Activated T-helper 17 cell treated with anti-CD3 and anti-CD28 coated beads, Interleukin-2, amount 50 U/mL, for 72 hours (primary cell): ENCODE measurements at regions not wholly inside any gene's neighbourhood (a gene's known extent, or its start where the extent isn't known, plus 50 kb on each side); places are given as distances from the start of the nearest gene placed in this dataset.
"Not testable (repeated sequence)": the region's sequence is repeated elsewhere in the genome, so short reads cannot be mapped to it uniquely, and the experiment has no call there.

Experiments
- ATAC-seq: fragments of 150-1000 bp; cut with Tn5 transposase; replicated peaks from 2 replicates; pipeline ENCODE4 v1.10.0; 2021; ENCODE audit warnings: mild to moderate bottlenecking, moderate library complexity
- H3K27ac Mint-ChIP-seq: one replicate; pipeline ENCODE4 v1.8.0; 2022; ENCODE audit warnings: mixed read lengths
- H3K27me3 Mint-ChIP-seq: one replicate; pipeline ENCODE4 v1.8.0; 2022; ENCODE audit warnings: mixed read lengths
- H3K36me3 Mint-ChIP-seq: one replicate; pipeline ENCODE4 v1.8.0; 2022; ENCODE audit warnings: low read depth, mild to moderate bottlenecking, mixed read lengths
- H3K4me1 Mint-ChIP-seq: one replicate; pipeline ENCODE4 v1.8.0; 2022; ENCODE audit warnings: mixed read lengths
- H3K4me3 Mint-ChIP-seq: one replicate; pipeline ENCODE4 v1.8.0; 2022; ENCODE audit warnings: mild to moderate bottlenecking, mixed read lengths
- H3K9me3 Mint-ChIP-seq: one replicate; pipeline ENCODE4 v1.8.0; 2022; ENCODE audit warnings: mixed read lengths

DNA sequence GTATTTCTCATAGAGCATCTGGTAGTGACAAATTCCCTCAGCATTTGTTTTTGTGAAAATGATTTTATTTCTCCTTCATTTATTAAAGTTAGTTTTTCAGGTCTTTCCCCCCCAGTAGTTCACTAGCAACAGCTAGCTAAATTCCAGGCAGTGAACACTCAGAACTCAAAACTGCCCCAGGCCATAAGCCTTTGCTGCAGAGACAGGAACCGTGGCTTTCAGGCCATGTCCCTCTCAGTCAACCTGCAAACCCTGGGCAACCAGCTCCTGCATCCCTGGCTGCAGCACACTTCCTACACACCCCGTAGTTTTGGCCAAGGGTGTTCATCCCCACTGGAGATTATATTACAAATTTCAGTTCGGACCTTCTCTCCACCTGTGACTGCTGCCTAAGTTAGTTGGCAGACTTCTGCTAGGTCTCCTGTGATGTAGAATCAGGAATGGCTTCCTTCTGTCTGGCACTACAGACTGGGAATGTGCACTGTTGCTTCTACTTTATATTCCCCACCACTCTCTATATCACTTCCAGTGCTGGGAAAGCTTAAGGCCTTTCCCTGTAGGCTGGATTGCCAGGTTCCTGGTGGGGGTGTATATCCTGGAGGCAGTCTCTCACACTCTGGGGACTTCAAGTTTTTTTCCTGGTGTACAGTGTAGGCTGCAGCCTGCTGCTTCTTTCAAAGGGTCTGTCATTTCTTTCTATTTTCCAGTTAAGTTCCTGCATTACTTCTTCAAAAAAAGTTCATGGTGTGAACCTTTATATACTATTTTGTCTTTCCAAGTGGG is 924.4 kb upstream of the LRFN5 start:
- Mint-ChIP-seq H3K36me3 (no peaks in the 10 kb centered on the region), H3K27ac (no peak overlapping the region), H3K4me3 (no peak overlapping the region)

DNA sequence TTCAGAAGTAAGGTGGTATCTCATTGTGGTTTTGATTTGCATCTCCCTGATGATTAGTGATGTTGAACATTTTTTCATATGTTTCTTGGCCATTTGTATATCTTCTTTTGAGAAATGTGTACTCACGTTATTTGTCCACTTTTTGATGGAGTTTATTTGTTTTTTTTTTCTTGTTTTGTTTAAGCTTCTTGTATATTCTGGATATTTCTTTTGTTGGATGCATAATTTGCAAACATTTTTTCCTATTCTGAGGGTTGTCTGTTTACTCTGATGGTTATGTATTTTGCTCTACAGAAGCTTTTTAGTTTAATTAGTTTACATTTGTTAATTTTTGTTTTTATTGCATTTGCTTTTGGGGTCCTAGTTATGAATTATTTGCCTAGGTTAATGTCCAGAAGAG is 927.4 kb upstream of the LRFN5 start:
- no peak for ATAC-seq
- Mint-ChIP-seq H3K27ac (no peak overlapping the region), H3K4me3 (no peak overlapping the region), H3K27me3 (no peaks in the 10 kb centered on the region), H3K9me3 (peaks cover 5% of the 10 kb centered on the region), H3K4me1 (no peaks in the 10 kb centered on the region), H3K36me3 (no peaks in the 10 kb centered on the region)

More for the DNA sequence above, 924.4 kb upstream of the LRFN5 start:
- Mint-ChIP-seq H3K4me1 (no peaks in the 10 kb centered on the region), H3K9me3 (no peaks in the 10 kb centered on the region), H3K27me3 (no peaks in the 10 kb centered on the region)
- no peak for ATAC-seq

GRCh38 chr14:40677206-40677605 is 929.5 kb upstream of the LRFN5 start:
- H3K4me3 Mint-ChIP-seq, H3K4me1 Mint-ChIP-seq, H3K9me3 Mint-ChIP-seq, ATAC-seq, H3K27me3 Mint-ChIP-seq, H3K36me3 Mint-ChIP-seq, H3K27ac Mint-ChIP-seq: not testable (repeated sequence)

- no peak overlapping the region for H3K4me3 Mint-ChIP-seq
- H3K9me3 Mint-ChIP-seq: peaks cover 5% of the 10 kb centered on the region
- H3K27ac Mint-ChIP-seq: no peak overlapping the region
- H3K27me3 Mint-ChIP-seq: no peaks in the 10 kb centered on the region
- no peaks in the 10 kb centered on the region for H3K36me3 Mint-ChIP-seq
- H3K4me1 Mint-ChIP-seq: no peaks in the 10 kb centered on the region
- ATAC-seq: no peak
These were observed 932.2 kb upstream of the LRFN5 start for GRCh38 chr14:40674502-40674901.

- Mint-ChIP-seq H3K4me1 (no peaks in the 10 kb centered on the region), H3K27me3 (no peaks in the 10 kb centered on the region), H3K4me3 (no peak overlapping the region), H3K36me3 (no peaks in the 10 kb centered on the region), H3K27ac (no peak overlapping the region), H3K9me3 (no peaks in the 10 kb centered on the region)
- ATAC-seq: no peak
These were observed 950.4 kb upstream of the LRFN5 start for GRCh38 chr14:40656311-40656710.

GRCh38 chr14:40652089-40652691 is 954.5 kb upstream of the LRFN5 start:
- no peak overlapping the region for H3K4me3 Mint-ChIP-seq
- no peaks in the 10 kb centered on the region for H3K4me1 Mint-ChIP-seq
- H3K36me3 Mint-ChIP-seq: no peaks in the 10 kb centered on the region
- ATAC-seq: no peak
- H3K9me3 Mint-ChIP-seq: no peaks in the 10 kb centered on the region
- no peaks in the 10 kb centered on the region for H3K27me3 Mint-ChIP-seq
- H3K27ac Mint-ChIP-seq: no peak overlapping the region

- no peaks in the 10 kb centered on the region for H3K4me1 Mint-ChIP-seq
- H3K27me3 Mint-ChIP-seq: no peaks in the 10 kb centered on the region
- no peak for ATAC-seq
- no peak overlapping the region for H3K27ac Mint-ChIP-seq
- H3K4me3 Mint-ChIP-seq: peak overlapping the region; percentile 1
- H3K36me3 Mint-ChIP-seq: no peaks in the 10 kb centered on the region
- H3K9me3 Mint-ChIP-seq: no peaks in the 10 kb centered on the region
These were observed 976.2 kb upstream of the LRFN5 start for GRCh38 chr14:40630471-40630870.

- H3K27me3 Mint-ChIP-seq, H3K9me3 Mint-ChIP-seq, ATAC-seq, H3K4me1 Mint-ChIP-seq, H3K27ac Mint-ChIP-seq, H3K36me3 Mint-ChIP-seq: not testable (repeated sequence)
- H3K4me3 Mint-ChIP-seq: peak overlapping the region; percentile 1
These were observed 977.0 kb upstream of the LRFN5 start for GRCh38 chr14:40629551-40630137.

GRCh38 chr14:40629144-40629543 is 977.5 kb upstream of the LRFN5 start:
- no peak for ATAC-seq
- Mint-ChIP-seq H3K27ac (no peak overlapping the region), H3K4me3 (no peak overlapping the region)

DNA sequence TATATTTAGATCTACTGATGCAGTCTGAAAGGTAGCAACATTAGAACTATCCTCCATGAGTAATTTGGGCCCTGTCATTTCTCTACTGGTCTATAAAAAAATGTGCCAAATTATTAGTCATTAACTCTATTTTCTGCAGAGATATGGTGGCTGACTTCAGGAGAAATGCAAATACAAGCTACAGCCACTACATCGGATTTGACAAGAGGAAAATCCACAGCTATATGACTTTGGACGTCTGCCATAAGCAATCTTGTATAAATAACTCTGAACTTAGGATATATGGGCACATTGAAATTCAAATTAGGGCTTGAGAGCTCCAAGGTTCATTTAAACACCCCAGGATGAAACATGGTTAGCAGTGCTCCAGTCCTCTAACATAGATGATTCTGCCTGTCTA is 983.0 kb upstream of the LRFN5 start:
- Mint-ChIP-seq H3K4me3 (no peak overlapping the region), H3K27me3 (no peaks in the 10 kb centered on the region), H3K9me3 (no peaks in the 10 kb centered on the region), H3K4me1 (no peaks in the 10 kb centered on the region), H3K27ac (no peak overlapping the region), H3K36me3 (no peaks in the 10 kb centered on the region)
- no peak for ATAC-seq

More at GRCh38 chr14:40629144-40629543, 977.5 kb upstream of the LRFN5 start:
- no peaks in the 10 kb centered on the region for H3K9me3 Mint-ChIP-seq
- no peaks in the 10 kb centered on the region for H3K27me3 Mint-ChIP-seq
- H3K36me3 Mint-ChIP-seq: no peaks in the 10 kb centered on the region
- no peaks in the 10 kb centered on the region for H3K4me1 Mint-ChIP-seq

- H3K9me3 Mint-ChIP-seq: no peaks in the 10 kb centered on the region
- no peak for ATAC-seq
- no peaks in the 10 kb centered on the region for H3K36me3 Mint-ChIP-seq
- no peak overlapping the region for H3K27ac Mint-ChIP-seq
- no peaks in the 10 kb centered on the region for H3K4me1 Mint-ChIP-seq
- no peak overlapping the region for H3K4me3 Mint-ChIP-seq
- no peaks in the 10 kb centered on the region for H3K27me3 Mint-ChIP-seq
These were observed 988.3 kb upstream of the LRFN5 start for GRCh38 chr14:40618225-40618898.

DNA sequence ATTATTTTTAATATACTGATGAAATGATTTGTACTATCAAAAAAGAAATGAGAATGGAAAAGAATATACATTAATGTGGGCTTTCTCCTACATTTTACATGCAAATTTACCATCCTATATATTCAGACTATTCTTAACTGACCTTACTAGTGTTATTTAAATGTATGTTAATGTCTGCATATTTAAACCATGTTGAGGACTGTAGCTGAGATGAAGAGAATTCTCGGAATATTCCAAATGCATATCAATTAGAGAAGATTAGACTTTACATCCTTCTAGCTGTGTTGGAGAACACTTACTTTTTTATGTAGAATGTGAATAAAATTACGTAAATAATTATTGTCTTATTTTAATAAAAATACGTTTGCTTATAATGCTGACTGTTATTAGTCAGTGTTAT is 990.1 kb upstream of the LRFN5 start:
- Mint-ChIP-seq H3K9me3 (no peaks in the 10 kb centered on the region), H3K4me3 (no peak overlapping the region)
- no peak for ATAC-seq

DNA sequence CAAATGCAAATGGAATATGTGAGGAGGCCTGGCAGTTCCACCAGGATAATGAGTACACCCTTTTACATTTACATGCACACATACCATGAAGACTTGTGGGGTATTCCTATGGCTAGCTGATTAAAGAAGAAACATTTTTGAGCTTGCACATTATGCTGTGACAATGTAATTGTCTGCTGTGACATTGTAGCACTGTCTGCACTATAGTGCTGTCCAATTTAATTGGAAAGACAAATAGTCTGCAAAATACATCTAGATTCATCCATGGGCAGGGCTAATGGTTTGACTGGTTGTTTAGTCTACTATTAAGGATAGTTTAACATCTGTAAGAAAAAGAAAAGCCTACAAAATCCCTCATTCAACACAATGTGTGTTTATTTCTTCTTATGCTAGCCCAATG is 1005.6 kb upstream of the LRFN5 start:
- no peak overlapping the region for H3K27ac Mint-ChIP-seq
- no peaks in the 10 kb centered on the region for H3K36me3 Mint-ChIP-seq
- no peak overlapping the region for H3K4me3 Mint-ChIP-seq
- no peaks in the 10 kb centered on the region for H3K27me3 Mint-ChIP-seq
- H3K9me3 Mint-ChIP-seq: no peaks in the 10 kb centered on the region
- H3K4me1 Mint-ChIP-seq: no peaks in the 10 kb centered on the region
- no peak for ATAC-seq

More for the DNA sequence above, 990.1 kb upstream of the LRFN5 start:
- no peaks in the 10 kb centered on the region for H3K4me1 Mint-ChIP-seq
- no peak overlapping the region for H3K27ac Mint-ChIP-seq
- no peaks in the 10 kb centered on the region for H3K27me3 Mint-ChIP-seq
- no peaks in the 10 kb centered on the region for H3K36me3 Mint-ChIP-seq

- no peak for ATAC-seq
- no peaks in the 10 kb centered on the region for H3K27me3 Mint-ChIP-seq
- no peak overlapping the region for H3K27ac Mint-ChIP-seq
- H3K36me3 Mint-ChIP-seq: no peaks in the 10 kb centered on the region
- no peaks in the 10 kb centered on the region for H3K9me3 Mint-ChIP-seq
- H3K4me1 Mint-ChIP-seq: no peaks in the 10 kb centered on the region
- H3K4me3 Mint-ChIP-seq: no peak overlapping the region
These were observed 1007.0 kb upstream of the LRFN5 start for GRCh38 chr14:40599725-40600124.

GRCh38 chr14:40581264-40581663 is 1025.4 kb upstream of the LRFN5 start:
- no peak overlapping the region for H3K27ac Mint-ChIP-seq
- no peaks in the 10 kb centered on the region for H3K9me3 Mint-ChIP-seq
- ATAC-seq: no peak
- no peak overlapping the region for H3K4me3 Mint-ChIP-seq
- H3K36me3 Mint-ChIP-seq: no peaks in the 10 kb centered on the region
- H3K27me3 Mint-ChIP-seq: no peaks in the 10 kb centered on the region
- H3K4me1 Mint-ChIP-seq: no peaks in the 10 kb centered on the region
